ENCODE measurements at regions not wholly inside any gene's neighbourhood (a gene's known extent, or its start where the extent isn't known, plus 50 kb on each side); places are given as distances from the start of the nearest gene placed in this dataset.

GRCh38 chr15:46872286-46872980, 844.9 kb upstream of the SEMA6D start:
- TF ChIP-seq CTCF (IDR thresholded peaks at IDR 0.05), result no peak
- no peak for TF ChIP-seq POLR2A (IDR thresholded peaks at IDR 0.05)
- no peak for DNase-seq (ENCODE audit: low spot score in 2 of 2)
- 64 to 67% methylated on average over 5 of the region's 5 CpGs for WGBS, 2 donors
- H3K4me3 ChIP-seq (ENCODE audit: low read depth, poor library complexity, severe bottlenecking), result no peak overlapping the region
- intact Hi-C loops (cut with DNase I; ENCODE audit: low total_unique reads), result no loop called here

GRCh38 chr15:46872981-46873330, 844.3 kb upstream of the SEMA6D start:
- TF ChIP-seq CTCF (IDR thresholded peaks at IDR 0.05) (no peak), POLR2A (IDR thresholded peaks at IDR 0.05) (no peak)
- 82 to 86% methylated on average over 2 of the region's 2 CpGs for WGBS, 2 donors

GRCh38 chr15:46879032-46879770, 838.1 kb upstream of the SEMA6D start:
- intact Hi-C loops (cut with DNase I; ENCODE audit: low total_unique reads), result no loop called here
- 38 to 43% methylated on average over 5 of the region's 5 CpGs for WGBS, 2 donors
- TF ChIP-seq POLR2A (IDR thresholded peaks at IDR 0.05), result no peak
- no peak for TF ChIP-seq CTCF (IDR thresholded peaks at IDR 0.05)

More at GRCh38 chr15:46872981-46873330, 844.3 kb upstream of the SEMA6D start:
- DNase-seq (ENCODE audit: low spot score in 2 of 2), result no peak
- no peak overlapping the region for H3K4me3 ChIP-seq (ENCODE audit: low read depth, poor library complexity, severe bottlenecking)
- intact Hi-C loops (cut with DNase I; ENCODE audit: low total_unique reads), result no loop called here

GRCh38 chr15:46880791-46881190, 836.5 kb upstream of the SEMA6D start:
- TF ChIP-seq POLR2A (IDR thresholded peaks at IDR 0.05) (no peak), CTCF (IDR thresholded peaks at IDR 0.05) (no peak)
- H3K4me3 ChIP-seq (ENCODE audit: low read depth, poor library complexity, severe bottlenecking), result no peak overlapping the region
- 88% methylated on average over 2 of the region's 2 CpGs for WGBS, 2 donors
- intact Hi-C loops (cut with DNase I; ENCODE audit: low total_unique reads), result no loop called here
- DNase-seq (ENCODE audit: low spot score in 2 of 2), result no peak

More at GRCh38 chr15:46879032-46879770, 838.1 kb upstream of the SEMA6D start:
- H3K4me3 ChIP-seq (ENCODE audit: low read depth, poor library complexity, severe bottlenecking), result no peak overlapping the region
- no peak for DNase-seq (ENCODE audit: low spot score in 2 of 2)

- WGBS, 2 donors, result 32 to 40% methylated on average over 4 of the region's 4 CpGs
- TF ChIP-seq CTCF (IDR thresholded peaks at IDR 0.05) (no peak), POLR2A (IDR thresholded peaks at IDR 0.05) (no peak)
- intact Hi-C loops (cut with DNase I; ENCODE audit: low total_unique reads), result no loop called here
- H3K4me3 ChIP-seq (ENCODE audit: low read depth, poor library complexity, severe bottlenecking), result no peak overlapping the region
- DNase-seq (ENCODE audit: low spot score in 2 of 2), result no peak
Observed at GRCh38 chr15:46892621-46893160, 824.6 kb upstream of the SEMA6D start.

Data from lower leg skin (tissue), 4 donors.